H1 (cell line): ENCODE measurements at regions not wholly inside any gene's neighbourhood (a gene's known extent, or its start where the extent isn't known, plus 50 kb on each side); places are given as distances from the start of the nearest gene placed in this dataset.

Experiments used
- CTCF ChIA-PET: fragments of 300-600 bp; sonication (Branson Sonifier 250); formaldehyde crosslinking; loops from one replicate; lab custom pipeline; 2021; ENCODE audit not compliant: partially characterized antibody; lab: Charles Lee
- POLR2A ChIA-PET: fragments of 300-600 bp; sonication (Branson Sonifier 250); formaldehyde crosslinking; loops from one replicate; lab custom pipeline; 2021; ENCODE audit warnings: inconsistent platforms; ENCODE audit not compliant: partially characterized antibody; lab: Charles Lee
- DNase-seq, 2 experiments: peaks; one replicate each; pipeline versions ENCODE4 v3.0.0 to v3.0.0-alpha.2; 2010 to 2022; ENCODE audit warnings: low spot score in 2 of 2, low read depth in 1 of 2, mixed read lengths in 1 of 2
- FAIRE-seq: peaks from 2 replicates; lab custom pipeline; 2011; peaks lifted over from hg19 to GRCh38; lab: Jason Lieb, UNC
- H2AFZ ChIP-seq: 2 replicates; pipeline ENCODE4 v1.8.1; 2012; ENCODE audit warnings: low read length, inconsistent platforms
- H2AK5ac ChIP-seq: 2 replicates; pipeline ENCODE4 v1.6.1; 2013; ENCODE audit warnings: low read depth, low read length
- H2BK120ac ChIP-seq: replicated peaks from 2 replicates; pipeline ENCODE3; 2013; ENCODE audit warnings: low read depth, low read length, inconsistent platforms
- H2BK12ac ChIP-seq: 2 replicates; pipeline ENCODE4 v1.6.1; 2013; ENCODE audit warnings: low read depth, low read length
- H2BK15ac ChIP-seq: 2 replicates; pipeline ENCODE4 v1.6.1; 2013; ENCODE audit warnings: low read length
- H2BK20ac ChIP-seq: 2 replicates; pipeline ENCODE4 v1.6.1; 2013; ENCODE audit warnings: low read length
- H2BK5ac ChIP-seq: 2 replicates; pipeline ENCODE4 v1.6.1; 2013; ENCODE audit warnings: low read depth, low read length
- H3K14ac ChIP-seq: 2 replicates; pipeline ENCODE4 v1.6.1; 2013; ENCODE audit warnings: inconsistent platforms; ENCODE audit not compliant: insufficient read length
- H3K18ac ChIP-seq: 2 replicates; pipeline ENCODE4 v1.6.1; 2013; ENCODE audit warnings: low read length; ENCODE audit errors: extremely low read depth
- H3K23ac ChIP-seq: 2 replicates; pipeline ENCODE4 v1.6.1; 2013; ENCODE audit warnings: inconsistent platforms; ENCODE audit not compliant: insufficient read length
- H3K23me2 ChIP-seq: 2 replicates; pipeline ENCODE4 v1.6.1; 2013; ENCODE audit warnings: low read depth, low read length
- H3K27ac ChIP-seq: 2 replicates; pipeline ENCODE4 v1.6.1; 2011; ENCODE audit warnings: low read depth, low read length, inconsistent platforms
- H3K27me3 ChIP-seq, 4 experiments: replicated peaks in 1 of 4; 1 replicate in 1 of 4; 2 replicates in 3 of 4; pipeline versions ENCODE4 v1.6.1 to v1.8.1; 2011 to 2013; ENCODE audit warnings: low read length in 3 of 4, mild to moderate bottlenecking in 3 of 4, inconsistent platforms in 2 of 4, mixed read lengths in 2 of 4, moderate library complexity in 1 of 4; ENCODE audit not compliant: control insufficient read depth in 3 of 4, insufficient read depth in 3 of 4; ENCODE audit errors: extremely low read depth in 1 of 4
- H3K36me3 ChIP-seq, 4 experiments: 2 replicates each; pipeline versions ENCODE4 v1.6.1 to v1.8.1; 2011 to 2013; ENCODE audit warnings: mild to moderate bottlenecking in 4 of 4, low read length in 3 of 4, moderate library complexity in 2 of 4, control low read depth in 1 of 4, inconsistent platforms in 1 of 4; ENCODE audit not compliant: insufficient read depth in 4 of 4, control insufficient read depth in 2 of 4
- H3K4ac ChIP-seq: replicated peaks from 2 replicates; pipeline ENCODE3; 2013; ENCODE audit warnings: low read length, low read depth, mixed read lengths, inconsistent platforms; ENCODE audit not compliant: insufficient read length
- H3K4me1 ChIP-seq, 4 experiments: replicated peaks in 1 of 4; 1 replicate in 1 of 4; 2 replicates in 3 of 4; pipeline versions ENCODE4 v1.6.1 to v1.8.1; 2011 to 2013; ENCODE audit warnings: low read length in 3 of 4, inconsistent platforms in 2 of 4, mixed read lengths in 1 of 4; ENCODE audit not compliant: insufficient read depth in 4 of 4, control insufficient read depth in 3 of 4
- H3K4me2 ChIP-seq, 2 experiments: 2 replicates each; pipeline versions ENCODE4 v1.6.1 to v1.8.1; 2011 to 2013; ENCODE audit warnings: low read depth in 2 of 2, low read length in 2 of 2, control low read depth in 1 of 2, inconsistent platforms in 1 of 2, mild to moderate bottlenecking in 1 of 2; ENCODE audit not compliant: insufficient read depth in 1 of 2
- H3K4me3 ChIP-seq, 4 experiments: fragments of 200-600, 300-600 bp in 1 of 4; sonication (generic), shearing (Covaris generic), sonication (Bioruptor Twin) in 1 of 4; 2 replicates each; pipeline versions ENCODE4 v1.5.1 to v1.8.1; 2011 to 2016; ENCODE audit warnings: low read length in 4 of 4, low read depth in 3 of 4, control low read depth in 2 of 4, inconsistent platforms in 2 of 4, mild to moderate bottlenecking in 2 of 4, mixed read lengths in 1 of 4, moderate library complexity in 1 of 4; ENCODE audit not compliant: insufficient read depth in 2 of 4; ENCODE audit errors: extremely low read depth in 1 of 4
- H3K56ac ChIP-seq: replicated peaks from 2 replicates; pipeline ENCODE3; 2013; ENCODE audit warnings: low read depth, mild to moderate bottlenecking, mixed read lengths, low read length, inconsistent platforms; ENCODE audit not compliant: insufficient read length
- H3K79me1 ChIP-seq: 2 replicates; pipeline ENCODE4 v1.6.1; 2013; ENCODE audit warnings: low read depth, low read length, control low read depth
- H3K79me2 ChIP-seq, 2 experiments: 2 replicates each; pipeline versions ENCODE4 v1.6.1 to v1.8.1; 2012 to 2013; ENCODE audit warnings: low read length in 2 of 2, mild to moderate bottlenecking in 2 of 2, inconsistent platforms in 1 of 2; ENCODE audit not compliant: insufficient read depth in 2 of 2, control insufficient read depth in 1 of 2
- H3K9ac ChIP-seq, 4 experiments: replicated peaks in 1 of 4; 1 replicate in 1 of 4; 2 replicates in 3 of 4; pipeline versions ENCODE4 v1.6.1 to v1.8.1; 2011 to 2013; ENCODE audit warnings: low read depth in 3 of 4, low read length in 3 of 4, control low read depth in 2 of 4, mild to moderate bottlenecking in 2 of 4, moderate library complexity in 2 of 4, inconsistent platforms in 1 of 4; ENCODE audit errors: extremely low read depth in 1 of 4
- H3K9me3 ChIP-seq, 2 experiments: 2 replicates each; pipeline versions ENCODE4 v1.6.1 to v1.8.1; 2012 to 2013; ENCODE audit warnings: mild to moderate bottlenecking in 2 of 2, moderate library complexity in 2 of 2, control low read depth in 1 of 2, inconsistent platforms in 1 of 2, low read depth in 1 of 2, low read length in 1 of 2, mixed read lengths in 1 of 2; ENCODE audit not compliant: insufficient read depth in 2 of 2
- H4K20me1 ChIP-seq, 2 experiments: replicated peaks in 1 of 2; 2 replicates each; pipeline versions ENCODE3 to v1.8.1; 2011 to 2013; ENCODE audit warnings: inconsistent platforms in 2 of 2, low read length in 2 of 2, mild to moderate bottlenecking in 1 of 2; ENCODE audit not compliant: insufficient read depth in 2 of 2, control insufficient read depth in 1 of 2
- H4K5ac ChIP-seq: 2 replicates; pipeline ENCODE4 v1.6.1; 2013; ENCODE audit warnings: low read length, low read depth, mixed read lengths, inconsistent platforms; ENCODE audit not compliant: insufficient read length
- H4K8ac ChIP-seq: 2 replicates; pipeline ENCODE4 v1.8.0; 2013; ENCODE audit warnings: mild to moderate bottlenecking, moderate library complexity, low read length, inconsistent platforms; ENCODE audit not compliant: insufficient read depth; ENCODE audit errors: extremely low read depth
- H4K91ac ChIP-seq: replicated peaks from 2 replicates; pipeline ENCODE3; 2013; ENCODE audit warnings: low read length, mixed read lengths, inconsistent platforms; ENCODE audit not compliant: insufficient read length
- CBX8 ChIP-seq: fragments of 300-800, 300-1000 bp; sonication (generic); IDR thresholded peaks from 2 replicates; pipeline ENCODE4 v1.7.1; 2016; ENCODE audit warnings: low read depth, low read length, borderline replicate concordance
- CEBPB ChIP-seq: IDR thresholded peaks from 2 replicates; pipeline ENCODE4 v1.6.1; 2012; ENCODE audit warnings: low read depth, low read length
- CTBP2 ChIP-seq: IDR thresholded peaks from 2 replicates; pipeline ENCODE4 v1.7.0; 2011; ENCODE audit warnings: borderline replicate concordance, mild to moderate bottlenecking, moderate library complexity, mixed read lengths, low read length; ENCODE audit not compliant: insufficient read depth, insufficient read length
- JUN ChIP-seq: IDR thresholded peaks from 2 replicates; pipeline ENCODE4 v1.6.1; 2011; ENCODE audit warnings: low read depth, mild to moderate bottlenecking, improper control_type of control experiment, low read length
- MAFK ChIP-seq: IDR thresholded peaks from 2 replicates; pipeline ENCODE4 v1.6.1; 2012; ENCODE audit warnings: low read depth, mild to moderate bottlenecking, improper control_type of control experiment, low read length
- PHF8 ChIP-seq: fragments of 200-600 bp; sonication (generic); conservative IDR thresholded peaks from 2 replicates; pipeline ENCODE4 v1.7.1; 2012; ENCODE audit warnings: low read depth, mild to moderate bottlenecking, inconsistent platforms, low read length, moderate library complexity
- POLR2AphosphoS5 ChIP-seq: IDR thresholded peaks from 2 replicates; pipeline ENCODE4 v1.6.1; 2011; ENCODE audit warnings: low read depth, low read length
- SP1 ChIP-seq: IDR thresholded peaks from 2 replicates; pipeline ENCODE4 v1.6.1; 2011; ENCODE audit warnings: low read depth, low read length
- SP2 ChIP-seq: IDR thresholded peaks from 2 replicates; pipeline ENCODE4 v1.6.1; 2012; ENCODE audit warnings: mild to moderate bottlenecking, low read length, inconsistent platforms
- TEAD4 ChIP-seq: IDR thresholded peaks from 2 replicates; pipeline ENCODE4 v1.6.1; 2012; ENCODE audit warnings: low read depth, low read length, inconsistent platforms, mixed read lengths
- WGBS, 2 experiments: shearing (Covaris generic) in 1 of 2; methylation state at CpG; one replicate each; pipeline versions ENCODE4 v1.1.6 to v1.1.7; 2013 to 2015; ENCODE audit warnings: low lambda C conversion rate in 2 of 2, mixed read lengths in 2 of 2, inconsistent platforms in 1 of 2, low coverage in 1 of 2, missing lambda C conversion rate in 1 of 2; ENCODE audit not compliant: insufficient replicate concordance in 2 of 2, insufficient coverage in 1 of 2, insufficient read length in 1 of 2; ENCODE audit errors: extremely low coverage in 1 of 2, missing lambda C conversion rate in 1 of 2; 5-methylcytosine and 5-hydroxymethylcytosine counted together
- TF ChIP-seq, protein P1 (sequence below): IDR thresholded peaks from 2 replicates; pipeline ENCODE4 v1.6.1; 2011; ENCODE audit warnings: low read length, improper control_type of control experiment

DNA sequence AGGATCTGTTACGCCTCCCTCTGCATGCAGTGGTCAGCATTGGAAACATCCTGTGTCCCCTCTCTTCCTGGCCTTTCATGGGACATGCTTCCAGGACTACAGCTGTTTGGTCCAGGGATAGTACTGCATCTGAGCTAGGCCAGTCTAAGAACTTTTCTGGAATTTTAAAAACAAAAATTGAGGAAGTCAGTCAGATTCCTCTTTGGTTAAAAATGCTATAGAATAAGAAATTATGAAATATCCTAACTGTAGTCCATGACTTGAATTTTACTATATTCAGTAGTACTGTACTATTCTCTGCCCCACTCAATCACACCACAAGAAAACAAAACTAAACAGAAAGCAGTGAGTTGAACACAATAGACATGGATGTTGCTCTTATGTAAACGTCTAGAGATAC lies 201.0 kb upstream of the CADM1 start:
- no peak for DNase-seq
- Histone ChIP-seq H4K91ac (no peak overlapping the region), H3K36me3 (no peaks in the 10 kb centered on the region), H3K27me3 (no peaks in the 10 kb centered on the region), H2BK20ac (no peak overlapping the region), H3K9ac (no peak overlapping the region), H3K14ac (no peak overlapping the region), H2BK15ac (no peak overlapping the region), H2AK5ac (no peak overlapping the region), H2AFZ (no peak overlapping the region), H2BK120ac (no peak overlapping the region), H3K23me2 (no peaks in the 10 kb centered on the region), H3K4me2 (no peak overlapping the region), H3K4me3 (no peak overlapping the region), H4K20me1 (no peaks in the 10 kb centered on the region), H3K27ac (no peak overlapping the region), H2BK5ac (no peak overlapping the region), H4K8ac (no peak overlapping the region), H3K23ac (no peak overlapping the region), H4K5ac (no peak overlapping the region), H2BK12ac (no peak overlapping the region), H3K18ac (no peak overlapping the region), H3K4ac (no peak overlapping the region), H3K79me1 (no peaks in the 10 kb centered on the region), H3K4me1 (no peaks in the 10 kb centered on the region), H3K79me2 (no peaks in the 10 kb centered on the region), H3K9me3 (no peaks in the 10 kb centered on the region), H3K56ac (no peak overlapping the region)
- 77% methylated on average over 2 of the region's 2 CpGs; no CpG with 5 or more reads in 1 of the 2 experiments for WGBS, 2 experiments
- TF ChIP-seq TEAD4 (no peak), CBX8 (no peak), JUN (no peak), SP2 (no peak), SP1 (no peak), PHF8 (no peak), CEBPB (no peak), MAFK (no peak), CTBP2 (no peak), POLR2AphosphoS5 (no peak)
- TF ChIP-seq, protein P1, sequence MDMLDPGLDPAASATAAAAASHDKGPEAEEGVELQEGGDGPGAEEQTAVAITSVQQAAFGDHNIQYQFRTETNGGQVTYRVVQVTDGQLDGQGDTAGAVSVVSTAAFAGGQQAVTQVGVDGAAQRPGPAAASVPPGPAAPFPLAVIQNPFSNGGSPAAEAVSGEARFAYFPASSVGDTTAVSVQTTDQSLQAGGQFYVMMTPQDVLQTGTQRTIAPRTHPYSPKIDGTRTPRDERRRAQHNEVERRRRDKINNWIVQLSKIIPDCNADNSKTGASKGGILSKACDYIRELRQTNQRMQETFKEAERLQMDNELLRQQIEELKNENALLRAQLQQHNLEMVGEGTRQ, result no peak
- ChIA-PET CTCF (interaction anchor here (1.9 kb wide), 1 partner anchor 9 kb away, joined by 8 read pairs; no protein-coding TSS in a partner anchor), POLR2A (no interaction called here)
- no peak for FAIRE-seq
